Calu3 (cell line): ENCODE measurements at regions not wholly inside any gene's neighbourhood (a gene's known extent, or its start where the extent isn't known, plus 50 kb on each side); places are given as distances from the start of the nearest gene placed in this dataset.

Experiments used
- BruUV-seq: library from RNA; stranded (reverse); fragments of 400-500 nt; replicated peaks from 2 replicates; lab custom pipeline; 2021; lab: Mats Ljungman, UMichigan
- CTCF ChIA-PET: fragments of 300-600 bp; sonication (Branson Sonifier 250); formaldehyde crosslinking; loops from one replicate; lab custom pipeline; 2022; ENCODE audit warnings: antibody characterized with exemption; lab: Charles Lee
- DNase-seq: peaks from one replicate; pipeline ENCODE4 v3.0.0; 2022
- H3K27ac Mint-ChIP-seq: one replicate; pipeline ENCODE4 v1.8.0; 2022; ENCODE audit warnings: mixed read lengths; ENCODE audit not compliant: unreplicated experiment
- H3K27me3 Mint-ChIP-seq: one replicate; pipeline ENCODE4 v1.8.0; 2022; ENCODE audit warnings: mixed read lengths; ENCODE audit not compliant: unreplicated experiment
- H3K36me3 Mint-ChIP-seq: one replicate; pipeline ENCODE4 v1.8.0; 2022; ENCODE audit warnings: mild to moderate bottlenecking, moderate library complexity, mixed read lengths; ENCODE audit not compliant: insufficient read depth, unreplicated experiment
- H3K4me1 Mint-ChIP-seq: one replicate; pipeline ENCODE4 v1.8.0; 2022; ENCODE audit warnings: mild to moderate bottlenecking, low read depth, mixed read lengths; ENCODE audit not compliant: unreplicated experiment
- H3K4me3 Mint-ChIP-seq: one replicate; pipeline ENCODE4 v1.8.0; 2022; ENCODE audit warnings: mild to moderate bottlenecking, low read depth, moderate library complexity, mixed read lengths; ENCODE audit not compliant: unreplicated experiment
- H3K9me3 Mint-ChIP-seq: one replicate; pipeline ENCODE4 v1.8.0; 2022; ENCODE audit warnings: low read depth, mixed read lengths; ENCODE audit not compliant: unreplicated experiment
- intact Hi-C: fragments of 100-400 bp; cut with micrococcal nuclease; formaldehyde crosslinking; loops from one replicate; pipeline ENCODE4 v1.10.0; 2022; ENCODE audit not compliant: unreplicated experiment
- TF ChIP-seq, protein P1 (sequence below): fragments of 200-600 bp; IDR thresholded peaks from one replicate; pipeline ENCODE4 v1.8.0; 2022; ENCODE audit warnings: antibody characterized with exemption; ENCODE audit not compliant: unreplicated experiment

DNA sequence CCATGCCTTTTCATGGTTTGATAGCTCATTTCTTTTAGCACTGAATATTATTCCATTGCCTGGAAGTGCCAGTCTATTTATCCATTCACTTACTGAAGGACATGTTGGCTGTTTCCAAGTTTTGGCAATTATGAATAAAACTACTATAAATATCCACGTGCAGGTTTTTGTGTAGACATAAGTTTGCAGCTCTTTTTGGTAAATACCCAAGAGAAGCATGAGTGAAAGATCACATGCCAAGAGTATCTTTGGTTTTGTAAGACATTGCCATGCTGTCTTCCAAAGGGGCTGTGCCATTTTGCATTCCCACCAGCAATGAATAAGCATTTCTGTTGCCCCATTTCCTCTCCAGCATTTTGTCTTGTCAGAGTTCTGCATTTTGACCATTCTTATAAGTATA, 120.9 kb downstream of the MANEA start:
- H3K36me3 Mint-ChIP-seq: no peaks in the 10 kb centered on the region
- peaks cover 2% of the 10 kb centered on the region for H3K9me3 Mint-ChIP-seq
- no TSS peak for BruUV-seq
- no peaks in the 10 kb centered on the region for H3K4me1 Mint-ChIP-seq
- H3K27me3 Mint-ChIP-seq: no peaks in the 10 kb centered on the region
- no peak overlapping the region for H3K4me3 Mint-ChIP-seq
- DNase-seq: no peak
- TF ChIP-seq, protein P1, sequence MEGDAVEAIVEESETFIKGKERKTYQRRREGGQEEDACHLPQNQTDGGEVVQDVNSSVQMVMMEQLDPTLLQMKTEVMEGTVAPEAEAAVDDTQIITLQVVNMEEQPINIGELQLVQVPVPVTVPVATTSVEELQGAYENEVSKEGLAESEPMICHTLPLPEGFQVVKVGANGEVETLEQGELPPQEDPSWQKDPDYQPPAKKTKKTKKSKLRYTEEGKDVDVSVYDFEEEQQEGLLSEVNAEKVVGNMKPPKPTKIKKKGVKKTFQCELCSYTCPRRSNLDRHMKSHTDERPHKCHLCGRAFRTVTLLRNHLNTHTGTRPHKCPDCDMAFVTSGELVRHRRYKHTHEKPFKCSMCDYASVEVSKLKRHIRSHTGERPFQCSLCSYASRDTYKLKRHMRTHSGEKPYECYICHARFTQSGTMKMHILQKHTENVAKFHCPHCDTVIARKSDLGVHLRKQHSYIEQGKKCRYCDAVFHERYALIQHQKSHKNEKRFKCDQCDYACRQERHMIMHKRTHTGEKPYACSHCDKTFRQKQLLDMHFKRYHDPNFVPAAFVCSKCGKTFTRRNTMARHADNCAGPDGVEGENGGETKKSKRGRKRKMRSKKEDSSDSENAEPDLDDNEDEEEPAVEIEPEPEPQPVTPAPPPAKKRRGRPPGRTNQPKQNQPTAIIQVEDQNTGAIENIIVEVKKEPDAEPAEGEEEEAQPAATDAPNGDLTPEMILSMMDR: no peak
- no peak overlapping the region for H3K27ac Mint-ChIP-seq
- CTCF ChIA-PET: no interaction called here
- intact Hi-C loops: no loop called here

DNA sequence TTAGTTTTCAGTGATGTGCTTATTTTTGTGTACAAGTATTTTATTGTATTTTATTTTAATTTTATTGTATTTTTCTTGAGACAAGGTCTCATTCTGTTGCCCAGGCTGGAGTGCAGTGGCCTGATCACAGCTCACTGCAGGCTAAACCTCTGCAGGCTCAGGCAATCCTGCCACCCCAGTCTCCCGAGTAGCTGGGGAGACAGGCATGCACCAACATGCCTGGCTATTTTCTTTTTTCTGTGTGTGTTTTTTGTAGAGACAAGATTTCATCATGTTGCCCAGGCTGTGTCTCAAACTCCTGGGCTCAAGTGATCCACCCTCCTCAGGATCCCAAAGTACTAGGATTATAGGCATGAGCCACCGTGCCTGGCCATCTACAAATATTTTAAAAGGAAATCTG, 146.3 kb downstream of the MANEA start:
- TF ChIP-seq, protein P1: no peak
- no peaks in the 10 kb centered on the region for H3K4me1 Mint-ChIP-seq
- intact Hi-C loops: no loop called here
- no peak overlapping the region for H3K27ac Mint-ChIP-seq
- peaks cover 2% of the 10 kb centered on the region for H3K9me3 Mint-ChIP-seq
- no peaks in the 10 kb centered on the region for H3K27me3 Mint-ChIP-seq
- no peaks in the 10 kb centered on the region for H3K36me3 Mint-ChIP-seq
- H3K4me3 Mint-ChIP-seq: no peak overlapping the region
- BruUV-seq: no TSS peak
- DNase-seq: no peak
- CTCF ChIA-PET: no interaction called here

DNA sequence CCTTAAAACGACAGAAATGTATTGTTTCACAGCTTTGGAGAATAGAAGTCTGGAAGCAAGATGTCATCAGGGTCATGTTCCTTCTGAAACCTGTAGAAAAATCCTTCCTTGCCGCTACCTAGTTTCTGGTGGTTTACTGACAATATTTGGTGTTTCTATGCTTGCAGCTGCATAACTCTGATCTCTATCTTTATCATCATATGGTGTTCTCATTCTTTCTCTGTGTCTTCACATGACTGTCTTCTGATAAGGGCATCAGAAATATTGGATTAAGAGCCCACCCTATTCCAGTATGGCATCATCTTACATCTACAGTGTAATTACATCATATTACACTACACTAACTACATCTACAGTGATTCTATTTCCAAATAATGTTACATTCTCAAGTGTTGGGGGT, 148.0 kb downstream of the MANEA start:
- BruUV-seq: no TSS peak
- H3K36me3 Mint-ChIP-seq: no peaks in the 10 kb centered on the region

DNA sequence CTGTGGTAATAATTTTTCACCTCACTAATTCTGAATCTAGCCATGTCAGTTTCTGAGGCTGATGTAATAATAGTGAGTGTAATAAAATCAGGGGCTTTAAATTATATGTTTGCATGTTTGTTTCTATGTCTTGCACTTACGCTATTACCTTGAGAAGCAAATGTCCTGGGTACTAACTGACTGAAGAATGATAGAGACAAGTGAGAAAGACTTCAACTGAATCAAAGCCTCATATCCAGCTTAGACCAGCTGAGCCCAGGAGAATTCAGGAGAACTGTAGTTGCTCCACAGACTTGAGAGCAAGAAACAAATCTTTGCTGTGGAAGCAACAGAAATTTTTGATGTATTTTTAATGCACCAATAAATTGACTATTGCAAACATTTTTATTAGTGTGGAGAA, 162.8 kb downstream of the MANEA start:
- intact Hi-C loops: no loop called here
- no peak for DNase-seq
- no TSS peak for BruUV-seq
- TF ChIP-seq, protein P1: no peak
- Mint-ChIP-seq H3K27ac (no peak overlapping the region), H3K4me3 (no peak overlapping the region), H3K9me3 (no peaks in the 10 kb centered on the region), H3K4me1 (no peaks in the 10 kb centered on the region), H3K36me3 (no peaks in the 10 kb centered on the region), H3K27me3 (no peaks in the 10 kb centered on the region)
- CTCF ChIA-PET: no interaction called here

More for the DNA sequence above, 148.0 kb downstream of the MANEA start:
- intact Hi-C loops: no loop called here
- no peaks in the 10 kb centered on the region for H3K27me3 Mint-ChIP-seq
- no peak for DNase-seq
- no peaks in the 10 kb centered on the region for H3K4me1 Mint-ChIP-seq
- H3K27ac Mint-ChIP-seq: no peak overlapping the region
- peaks cover 2% of the 10 kb centered on the region for H3K9me3 Mint-ChIP-seq
- CTCF ChIA-PET: no interaction called here
- H3K4me3 Mint-ChIP-seq: no peak overlapping the region
- TF ChIP-seq, protein P1: no peak
